GM18868 (cell line): ENCODE measurements at regions not wholly inside any gene's neighbourhood (a gene's known extent, or its start where the extent isn't known, plus 50 kb on each side); places are given as distances from the start of the nearest gene placed in this dataset.
"Not testable (repeated sequence)": the region's sequence is repeated elsewhere in the genome, so short reads cannot be mapped to it uniquely, and the experiment has no call there.

ENCODE experiments used
- ATAC-seq: cut with Tn5 transposase; IDR thresholded peaks from one replicate; pipeline ENCODE4 v1.9.1; 2021; ENCODE audit warnings: mild to moderate bottlenecking, moderate library complexity; ENCODE audit not compliant: unreplicated experiment

DNA sequence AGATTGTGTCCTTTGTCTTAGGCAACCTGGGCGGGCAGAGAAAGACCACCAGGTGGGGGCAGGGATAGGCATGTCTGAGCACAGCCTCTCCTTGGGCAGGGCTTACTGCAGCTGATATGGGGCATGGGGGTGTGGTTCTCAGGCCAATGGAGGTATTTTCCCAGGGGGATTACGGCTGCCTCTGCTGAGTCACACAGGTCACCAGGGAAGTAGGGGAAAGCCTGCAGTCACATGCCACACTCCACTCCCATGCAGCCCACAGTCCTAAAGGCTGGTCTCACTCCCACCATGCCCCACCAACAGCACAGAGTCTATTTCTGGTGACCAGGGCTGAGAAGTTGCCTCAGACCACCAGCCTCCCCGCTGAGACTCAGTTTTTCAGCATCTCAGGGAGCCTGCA, 466.4 kb downstream of the DIPK2A start:
- peak; percentile 73 for ATAC-seq

- ATAC-seq: no peak
Observed at GRCh38 chr3:144444061-144444460, 472.4 kb downstream of the DIPK2A start.

DNA sequence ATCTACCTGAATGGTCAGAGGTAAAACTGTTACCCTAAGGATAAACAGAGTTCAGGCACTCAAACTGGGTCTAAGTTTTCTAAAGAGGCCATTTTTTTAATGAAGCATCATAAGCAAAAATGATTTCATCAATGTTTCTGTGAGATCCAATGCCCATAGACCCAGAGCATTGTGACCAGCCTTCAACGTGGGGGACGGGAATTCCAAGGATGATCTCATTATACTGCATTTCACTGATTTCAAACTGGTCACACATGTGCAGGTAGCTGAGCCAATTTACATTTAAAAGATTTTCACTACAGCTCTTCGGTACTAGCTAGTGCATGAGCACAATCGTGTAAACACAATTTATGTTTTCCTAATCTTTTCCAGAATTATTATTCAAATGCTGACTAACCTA, 472.9 kb downstream of the DIPK2A start:
- no peak for ATAC-seq

- no peak for ATAC-seq
Observed at GRCh38 chr3:144455841-144456440, 484.3 kb downstream of the DIPK2A start.

- ATAC-seq: peak; percentile 45
Observed at GRCh38 chr3:144457758-144458157, 486.1 kb downstream of the DIPK2A start.

DNA sequence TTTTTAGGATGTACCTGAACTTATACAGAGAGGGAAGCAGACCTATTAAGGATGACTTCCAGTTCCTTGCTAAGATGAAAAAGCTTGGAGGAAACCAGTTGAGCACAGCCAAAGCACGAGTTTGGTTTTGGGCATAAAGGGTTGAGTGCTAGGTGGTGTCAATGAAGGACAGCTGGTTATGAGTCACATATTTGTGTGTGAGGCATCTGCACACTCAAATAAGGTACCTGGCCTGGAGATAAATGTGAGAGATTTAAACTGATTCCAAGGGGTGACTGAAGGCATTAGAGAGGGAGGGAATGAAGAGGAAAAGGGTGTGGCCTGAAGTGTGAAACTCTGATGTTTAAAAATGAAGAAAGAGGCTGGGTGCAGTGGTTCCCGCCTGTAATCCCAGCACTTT, 486.7 kb downstream of the DIPK2A start:
- no peak for ATAC-seq

DNA sequence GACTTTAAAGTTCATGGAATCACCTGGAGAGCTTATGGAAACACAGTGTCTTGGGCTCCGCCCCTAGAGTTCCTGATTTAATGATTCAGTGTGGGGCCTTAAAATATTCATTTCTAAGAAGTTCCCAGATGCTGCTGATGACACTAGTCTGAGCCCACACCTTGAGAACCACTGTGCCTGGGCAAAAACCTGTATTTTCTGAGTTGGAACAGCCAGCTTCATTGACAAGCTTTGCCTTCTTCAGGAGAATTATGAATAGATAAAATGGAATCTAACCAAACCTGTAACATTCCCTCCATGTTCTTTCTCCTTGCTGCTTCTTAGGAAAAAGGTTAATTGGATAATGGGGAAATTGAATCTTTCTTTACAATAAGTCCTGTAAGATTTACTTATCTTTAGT, 490.7 kb downstream of the DIPK2A start:
- ATAC-seq: no peak

DNA sequence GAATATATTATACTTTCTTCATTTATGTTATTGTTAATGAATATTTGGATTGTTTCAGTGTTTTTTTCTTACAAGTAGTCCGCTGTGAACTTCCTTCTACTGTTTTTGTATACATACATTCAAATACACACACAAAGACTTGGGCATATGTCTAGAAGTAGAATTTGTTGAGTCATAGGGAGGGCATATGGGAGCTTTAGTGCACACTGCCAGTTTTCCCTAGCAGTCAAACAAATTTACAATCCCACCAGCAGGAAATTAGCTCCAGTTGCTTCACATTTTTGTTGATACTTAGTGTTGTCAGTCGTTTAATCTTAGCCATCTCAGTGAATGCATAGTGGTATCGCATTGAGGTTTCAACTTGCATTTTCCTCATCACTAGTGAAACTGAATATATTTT, 492.3 kb downstream of the DIPK2A start:
- no peak for ATAC-seq

- ATAC-seq: no peak
Observed at GRCh38 chr3:144466114-144466513, 494.5 kb downstream of the DIPK2A start.

DNA sequence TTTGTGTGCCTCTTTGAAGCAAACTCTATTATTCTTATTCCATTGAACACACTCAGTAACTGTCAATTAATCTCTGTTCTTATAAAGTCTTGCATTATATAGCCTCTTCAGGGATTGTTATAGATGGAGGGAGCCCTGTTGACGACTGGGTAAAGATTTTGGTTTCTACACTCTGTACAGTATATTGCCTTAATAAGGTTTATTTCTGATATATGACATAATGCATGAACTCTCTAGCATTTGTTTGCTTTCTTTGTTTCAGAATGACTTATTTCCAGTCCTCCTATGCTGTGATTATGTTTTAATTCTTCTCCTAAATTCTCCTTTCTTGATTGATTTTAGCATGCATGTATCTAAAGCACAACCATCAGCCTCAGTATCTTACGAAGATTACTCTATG, 494.9 kb downstream of the DIPK2A start:
- peak; percentile 79 for ATAC-seq

DNA sequence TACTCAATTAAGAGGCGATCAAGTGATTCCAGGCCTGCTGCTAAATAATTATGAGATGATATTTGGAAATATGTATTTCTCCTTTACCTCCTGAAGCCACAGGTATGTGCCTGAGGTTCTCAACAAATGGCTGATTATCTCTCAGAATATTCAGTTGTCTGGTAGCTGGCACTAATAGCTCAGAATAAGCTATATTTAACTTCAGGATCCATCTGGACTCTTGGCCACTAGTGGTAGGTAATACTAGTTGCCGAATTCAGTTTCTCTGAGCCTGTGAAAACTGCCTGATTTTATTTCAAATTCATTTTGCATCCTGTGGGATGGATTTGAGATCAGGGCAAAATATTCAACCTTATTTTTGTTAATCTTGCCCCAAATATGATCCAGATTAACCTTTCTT, 499.0 kb downstream of the DIPK2A start:
- no peak for ATAC-seq

DNA sequence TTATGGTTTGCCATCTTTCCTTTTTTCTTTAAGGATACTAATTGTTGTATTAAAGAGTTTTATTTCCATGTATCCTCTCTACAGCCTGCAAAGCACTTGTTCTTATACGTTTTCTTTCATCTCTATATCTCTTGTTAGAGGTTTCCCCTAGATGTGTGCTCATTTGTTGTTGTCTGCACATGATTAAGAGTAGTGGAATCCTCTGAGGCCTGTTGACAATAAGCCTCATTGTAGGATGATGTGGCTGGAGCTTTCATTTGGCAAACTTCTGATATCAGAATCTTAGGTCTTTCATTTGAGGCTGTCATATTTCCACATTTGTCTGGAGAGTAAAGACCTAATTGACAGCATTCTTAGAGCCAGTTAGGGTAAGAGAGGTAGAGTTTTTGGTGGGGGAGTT, 506.0 kb downstream of the DIPK2A start:
- no peak for ATAC-seq

DNA sequence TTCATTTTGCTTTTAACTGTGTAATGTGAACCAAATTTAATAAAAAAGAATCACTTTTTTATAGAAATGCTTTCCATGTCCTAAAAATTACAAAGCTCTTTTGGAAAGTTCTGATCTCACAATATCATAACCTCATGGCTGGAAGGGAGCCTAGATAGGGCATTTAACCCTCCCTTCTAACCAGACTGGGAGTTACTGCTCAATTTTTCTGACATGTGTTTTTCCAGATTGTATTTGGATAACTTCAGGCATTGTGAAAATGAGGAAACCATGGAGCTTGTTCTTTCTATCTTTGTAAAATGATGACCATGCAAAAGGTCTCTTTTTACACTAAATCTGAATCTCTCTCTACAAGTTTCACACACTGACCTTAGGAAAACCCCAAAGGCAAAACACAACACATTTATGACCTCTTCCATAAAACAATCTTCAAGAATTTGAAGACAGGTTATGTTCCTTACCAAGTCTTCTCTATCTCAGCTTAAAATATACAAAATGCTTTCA, 508.8 kb downstream of the DIPK2A start:
- no peak for ATAC-seq

DNA sequence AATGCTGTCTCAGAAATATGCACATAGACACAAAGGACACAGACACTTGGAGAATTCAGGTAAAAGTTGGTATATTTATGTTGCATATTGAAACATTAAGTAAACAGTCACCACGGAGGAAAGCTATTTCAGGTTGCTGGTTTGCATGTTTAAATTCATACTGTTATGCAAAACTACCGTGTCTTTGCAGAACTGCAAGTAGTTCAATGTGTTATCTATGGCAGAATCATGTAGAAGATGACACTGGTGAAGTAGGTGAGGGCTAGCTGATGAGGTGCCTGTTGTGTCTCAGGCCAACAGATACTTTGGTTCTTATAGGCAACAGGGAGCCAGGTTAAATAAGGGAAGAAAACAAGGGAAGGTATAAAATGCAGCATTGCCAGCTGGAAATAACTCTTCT, 511.3 kb downstream of the DIPK2A start:
- peak; percentile 84 for ATAC-seq

DNA sequence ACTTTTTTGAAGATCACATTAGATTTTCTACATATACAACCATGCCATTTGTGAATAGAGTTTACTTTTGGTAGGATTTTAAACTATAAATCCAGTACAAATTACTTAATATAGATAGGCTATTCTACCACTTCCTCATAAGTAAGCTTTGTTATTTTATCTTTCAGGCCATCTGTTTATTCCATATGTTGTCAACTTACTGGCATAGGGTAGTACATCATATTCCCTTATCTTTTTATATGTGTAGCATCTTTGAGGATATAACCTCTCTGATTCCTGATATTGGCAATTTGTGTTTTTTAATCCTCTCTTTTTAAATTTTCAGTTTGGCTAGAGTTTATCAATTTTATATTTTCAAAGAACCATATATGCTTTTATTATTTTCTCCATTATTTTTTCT, 515.4 kb downstream of the DIPK2A start:
- ATAC-seq: no peak

DNA sequence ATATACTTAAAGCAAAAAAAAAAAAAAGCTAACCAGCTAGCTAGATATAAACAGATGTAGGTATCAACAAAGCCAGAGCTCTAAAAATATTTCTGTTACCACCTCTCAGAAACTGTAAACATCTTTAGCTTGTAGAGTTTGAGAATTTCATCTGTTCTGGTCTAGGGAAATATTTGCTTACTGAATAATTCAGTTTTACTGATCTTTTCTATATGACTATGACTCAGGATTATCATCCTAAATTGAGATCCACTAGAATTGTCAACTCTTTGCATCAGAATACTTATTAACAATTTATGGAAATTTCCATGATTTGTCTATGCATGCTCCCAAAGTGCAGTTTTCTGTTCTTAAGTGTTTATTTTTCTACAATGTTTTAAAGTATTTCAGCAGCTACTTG, 517.3 kb downstream of the DIPK2A start:
- ATAC-seq: no peak

GRCh38 chr3:144491333-144491732, 519.7 kb downstream of the DIPK2A start:
- no peak for ATAC-seq

- not testable (repeated sequence) for ATAC-seq
Observed at GRCh38 chr3:144494651-144495050, 523.0 kb downstream of the DIPK2A start.

GRCh38 chr3:144496141-144496835, 524.7 kb downstream of the DIPK2A start:
- no peak for ATAC-seq

- no peak for ATAC-seq
Observed at GRCh38 chr3:144497452-144497851, 525.8 kb downstream of the DIPK2A start.

- ATAC-seq: peak; percentile 68
Observed at GRCh38 chr3:144499001-144499930, 527.6 kb downstream of the DIPK2A start.

- ATAC-seq: no peak
Observed at GRCh38 chr3:144501467-144501866, 529.8 kb downstream of the DIPK2A start.
